ENCODE measurements at regions not wholly inside any gene's neighbourhood (a gene's known extent, or its start where the extent isn't known, plus 50 kb on each side); places are given as distances from the start of the nearest gene placed in this dataset.
"Not testable (repeated sequence)": the region's sequence is repeated elsewhere in the genome, so short reads cannot be mapped to it uniquely, and the experiment has no call there.

GRCh38 chr12:131367067-131367982 lies 343.6 kb upstream of the SFSWAP start:
- not testable (repeated sequence) for TF ChIP-seq POLR2A, TAF1 (IDR thresholded peaks at IDR 0.05; ENCODE audit: low read depth, low read length)

Measured in GM12891 (cell line).